ENCODE measurements at regions not wholly inside any gene's neighbourhood (a gene's known extent, or its start where the extent isn't known, plus 50 kb on each side); places are given as distances from the start of the nearest gene placed in this dataset.
"Not testable (repeated sequence)": the region's sequence is repeated elsewhere in the genome, so short reads cannot be mapped to it uniquely, and the experiment has no call there.

DNA sequence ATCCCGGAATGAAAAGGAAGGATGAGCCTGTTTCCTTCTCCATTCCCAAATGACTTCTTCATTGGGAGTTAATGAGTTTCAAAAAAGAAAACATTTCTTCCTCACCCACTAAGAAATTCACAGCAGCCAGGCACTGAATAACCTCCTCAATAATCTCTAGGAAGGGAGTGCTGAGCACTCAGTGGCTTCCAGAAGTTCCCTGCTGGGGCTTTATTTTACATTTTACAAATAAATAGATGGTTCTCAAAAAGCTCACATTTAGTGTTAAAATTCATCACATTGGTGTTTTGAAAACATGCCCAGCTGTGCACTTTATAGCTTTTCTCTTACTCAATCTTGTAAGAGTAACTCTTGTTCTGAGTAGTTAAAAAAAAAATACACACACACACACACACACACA lies 148.9 kb upstream of the PFKP start:
- DNase-seq = no peak

DNA sequence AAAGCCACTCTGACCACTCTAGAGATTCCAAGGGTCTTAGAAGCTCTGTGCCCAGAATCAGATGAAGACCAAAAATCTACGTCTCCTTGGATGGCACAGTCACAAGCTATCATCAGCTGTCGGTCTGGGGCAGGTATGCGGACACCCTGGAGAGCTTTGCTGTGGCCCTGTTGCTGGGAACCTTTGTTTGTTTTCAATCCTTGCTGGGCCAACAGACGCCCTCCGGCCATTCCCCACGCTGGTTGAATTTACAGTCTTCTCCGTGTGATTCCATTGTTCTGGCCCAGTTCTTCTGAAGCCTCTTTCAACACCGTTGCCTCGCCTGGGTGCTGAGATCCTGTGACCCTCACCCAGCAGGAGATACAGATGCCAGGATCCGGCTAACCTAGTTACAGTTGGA lies 149.4 kb upstream of the PFKP start:
- no peak for DNase-seq

DNA sequence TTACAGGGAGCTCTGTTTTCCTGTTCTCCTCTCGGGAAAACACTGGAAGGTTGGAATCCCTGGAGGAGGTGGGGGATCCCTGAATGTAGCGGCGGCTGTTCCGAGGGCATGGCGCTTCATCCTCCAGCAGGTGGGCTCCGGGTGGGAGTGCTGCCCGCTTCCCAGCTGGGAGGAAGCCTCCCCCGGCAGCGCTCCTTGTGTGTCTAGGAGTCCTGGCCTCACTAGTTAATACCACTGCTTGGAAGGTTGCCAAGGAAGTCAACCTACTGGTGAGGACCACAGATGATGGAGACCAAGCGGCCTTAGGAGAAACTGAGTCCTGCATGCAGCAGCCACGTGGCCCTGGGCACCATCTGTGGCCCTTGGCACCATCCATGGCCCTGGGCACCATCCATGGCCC lies 151.9 kb upstream of the PFKP start:
- no peak for DNase-seq

DNA sequence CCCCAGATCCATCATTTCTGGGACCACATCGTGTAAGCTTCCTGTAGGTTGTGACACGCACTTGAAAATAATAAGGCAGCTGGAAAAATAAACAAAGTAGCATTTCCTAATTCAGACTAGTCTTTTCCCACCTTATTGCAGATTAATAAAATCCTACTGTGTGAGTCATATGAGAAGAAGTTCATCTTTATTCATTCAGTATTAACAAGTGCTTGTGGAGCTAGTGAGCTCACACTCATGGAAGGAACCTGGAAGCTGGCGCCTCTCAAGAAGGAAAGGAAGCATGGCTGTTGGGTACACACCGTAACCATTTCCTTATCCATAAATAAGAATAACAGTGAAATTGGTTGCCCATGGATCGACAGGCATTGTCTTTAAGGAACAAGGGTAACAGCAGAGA lies 152.6 kb upstream of the PFKP start:
- DNase-seq = no peak

DNA sequence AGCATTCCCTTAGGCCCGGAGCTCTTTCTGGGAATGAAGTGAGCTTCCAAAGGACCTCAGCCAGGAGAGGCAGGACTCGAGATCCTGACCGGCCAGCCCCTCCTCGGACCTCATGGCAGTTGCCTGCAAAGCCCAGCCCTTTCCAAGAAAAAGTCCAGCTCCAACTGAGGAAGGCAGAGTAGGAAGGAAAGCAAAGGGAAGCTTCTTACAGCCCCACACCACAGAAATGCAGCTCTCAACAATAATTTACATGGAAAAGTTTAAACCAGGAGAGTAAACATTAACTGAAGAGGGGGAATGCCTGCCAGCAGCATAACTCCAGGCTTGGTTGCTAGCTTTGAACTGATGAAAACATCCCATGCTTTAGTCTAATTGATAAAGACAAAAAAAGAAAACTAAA lies 153.9 kb upstream of the PFKP start:
- no peak for DNase-seq

DNA sequence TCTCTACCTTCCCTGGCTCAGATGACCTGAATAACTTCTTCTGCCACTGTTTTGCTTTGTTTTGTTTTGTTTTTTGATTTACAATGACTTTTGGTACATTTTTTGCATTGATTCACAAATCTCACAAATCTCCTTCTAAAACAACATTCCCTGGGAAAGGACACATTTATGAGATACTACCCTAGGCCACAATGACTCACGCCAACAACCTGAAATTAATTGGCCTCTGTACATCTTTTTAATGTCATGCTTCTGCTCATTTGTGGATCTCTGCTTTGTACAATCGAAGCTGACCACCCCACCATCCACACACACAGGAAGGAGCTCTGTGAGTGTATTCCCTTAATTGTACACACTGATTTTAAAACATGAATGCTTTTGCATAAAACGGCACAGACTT lies 156.7 kb upstream of the PFKP start:
- no peak for DNase-seq

DNA sequence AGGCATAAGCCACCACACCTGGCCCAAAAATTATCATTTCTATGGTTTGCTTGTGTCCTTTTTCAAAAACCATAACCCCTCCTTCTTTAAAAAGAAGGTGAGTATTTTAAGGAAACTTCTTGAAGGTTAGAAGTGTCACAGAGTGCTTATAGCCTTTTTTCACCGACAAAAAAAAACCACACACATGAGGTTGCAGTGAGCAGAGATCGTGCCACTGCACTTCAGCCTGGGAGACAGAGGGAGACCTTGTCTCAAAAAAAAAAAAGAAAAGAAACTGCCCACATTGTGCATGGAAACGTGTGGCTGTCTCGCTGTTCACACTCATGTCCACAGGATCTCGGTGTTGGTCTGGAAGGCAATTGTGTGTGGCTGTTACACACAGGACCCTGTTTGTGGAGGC lies 157.4 kb upstream of the PFKP start:
- DNase-seq = no peak

DNA sequence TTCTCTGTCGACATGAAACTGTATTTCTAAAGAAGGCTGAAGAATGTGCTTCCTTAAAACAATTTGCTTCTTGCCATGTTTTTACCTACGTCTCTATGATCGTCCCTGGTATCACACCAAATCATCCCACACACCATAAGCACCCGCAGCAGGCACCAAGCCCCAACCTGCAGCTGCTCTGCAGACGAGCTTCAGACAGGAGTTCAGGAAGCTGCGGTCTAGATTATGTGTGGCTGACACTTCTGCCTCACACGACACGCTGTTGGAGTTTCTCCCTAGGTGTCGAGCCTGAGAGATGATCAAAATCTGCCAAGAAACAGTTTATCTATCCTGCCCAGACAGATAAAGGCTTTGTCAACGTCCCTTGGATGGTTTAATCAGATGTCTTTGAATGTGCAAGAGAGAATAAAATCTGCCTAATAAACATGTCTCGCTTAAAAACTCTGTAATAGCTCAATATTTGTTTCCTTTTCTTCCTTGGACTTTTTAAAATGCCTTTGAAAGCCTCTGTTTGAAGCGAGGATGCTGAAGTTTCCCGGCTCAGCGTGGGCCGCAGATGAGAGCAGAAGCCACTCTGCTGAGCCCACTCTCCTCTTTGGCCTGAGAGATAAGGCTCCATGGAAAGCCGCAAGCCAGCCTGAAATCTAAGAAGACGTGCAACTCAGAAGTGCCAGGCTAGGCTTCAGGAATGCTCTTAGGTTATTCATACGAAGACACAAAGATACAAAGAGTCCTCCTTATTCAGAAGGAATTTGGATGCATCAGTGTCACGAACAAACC lies 158.3 kb upstream of the PFKP start:
- DNase-seq = no peak

DNA sequence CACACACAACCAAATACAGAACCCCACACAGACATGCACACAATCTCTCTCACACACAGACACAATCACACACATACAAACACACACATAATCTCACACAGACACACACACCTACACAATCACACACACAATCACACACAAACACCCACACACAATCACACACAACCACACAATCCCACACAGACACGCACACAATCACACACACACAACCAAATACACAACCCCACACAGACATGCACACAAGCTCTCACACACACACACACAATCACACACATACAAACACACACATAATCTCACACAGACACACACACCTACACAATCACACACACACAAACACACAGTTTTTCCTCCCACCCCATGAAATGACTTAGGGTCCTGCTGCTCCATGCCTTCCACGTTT lies 160.4 kb upstream of the PFKP start:
- no peak for DNase-seq

DNA sequence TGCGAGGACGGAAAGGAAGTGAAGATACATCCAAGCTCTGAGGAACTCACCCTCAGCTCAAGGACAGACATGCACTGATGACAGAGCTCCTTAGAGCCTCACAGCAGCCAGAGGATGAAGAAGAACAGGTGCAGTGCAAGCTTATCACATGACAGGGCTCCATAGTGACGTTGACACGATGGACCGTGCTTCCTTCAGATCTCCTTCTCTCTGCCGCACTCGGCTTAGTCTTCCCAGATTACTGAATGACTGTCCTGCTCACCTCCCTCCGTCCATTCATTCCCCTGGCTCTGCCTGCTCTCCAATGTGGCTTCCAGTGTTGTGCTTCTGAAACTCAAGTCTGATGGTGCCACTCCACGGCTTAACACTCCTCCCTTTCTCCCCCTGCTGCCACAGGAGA lies 161.5 kb upstream of the PFKP start:
- no peak for DNase-seq

DNA sequence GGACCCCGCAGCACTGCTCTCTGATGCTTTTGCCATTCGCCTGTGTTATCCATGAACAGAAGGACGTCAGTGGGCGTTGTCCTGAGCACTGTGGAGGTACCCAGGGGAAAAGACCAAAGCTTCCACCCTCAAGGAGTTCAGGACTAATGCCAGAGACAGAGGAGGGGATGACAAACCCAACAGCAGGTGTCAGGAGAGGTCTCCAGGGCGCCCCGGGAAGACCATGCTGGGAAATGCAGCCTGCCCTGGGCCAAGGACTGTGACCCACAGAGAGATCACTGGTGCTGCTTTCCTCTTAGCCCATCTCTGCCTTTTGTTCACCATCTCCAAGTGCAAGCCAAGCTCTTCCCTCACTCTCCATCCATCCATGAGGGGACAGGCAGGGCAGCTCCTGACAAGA lies 166.8 kb upstream of the PFKP start:
- DNase-seq = no peak

DNA sequence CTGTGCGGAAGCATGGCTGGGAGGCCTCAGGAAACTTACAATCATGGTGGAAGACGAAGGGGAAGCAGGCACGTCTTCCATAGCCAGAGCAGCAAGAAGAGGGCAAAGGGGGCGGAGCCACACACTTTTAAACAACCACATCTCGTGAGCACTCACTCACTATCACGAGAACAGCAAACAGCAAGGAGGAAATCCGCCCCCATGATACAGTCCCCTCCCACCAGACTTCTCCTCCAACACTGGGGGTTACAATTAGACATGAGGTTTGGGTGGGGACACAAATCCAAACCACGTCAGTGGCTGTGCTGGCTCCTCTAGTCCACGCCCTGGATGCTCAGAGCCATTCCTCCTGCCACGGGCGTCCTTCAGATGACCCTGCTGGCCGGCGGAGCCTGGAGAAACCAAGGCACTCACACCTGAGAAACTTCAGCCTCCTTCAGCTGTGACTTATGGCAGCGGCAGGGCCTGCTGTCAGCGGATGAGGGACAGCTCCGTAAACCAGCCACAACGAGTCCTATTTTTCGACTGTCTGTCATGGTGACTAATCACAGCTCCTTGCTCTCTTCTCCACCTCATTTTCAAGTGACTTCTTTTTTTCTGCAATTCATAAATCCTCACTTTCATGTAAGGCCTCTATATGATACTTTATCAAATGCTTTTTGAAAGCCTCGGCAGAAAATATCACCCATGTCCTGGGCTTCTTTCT lies 167.9 kb upstream of the PFKP start:
- no peak for DNase-seq

DNA sequence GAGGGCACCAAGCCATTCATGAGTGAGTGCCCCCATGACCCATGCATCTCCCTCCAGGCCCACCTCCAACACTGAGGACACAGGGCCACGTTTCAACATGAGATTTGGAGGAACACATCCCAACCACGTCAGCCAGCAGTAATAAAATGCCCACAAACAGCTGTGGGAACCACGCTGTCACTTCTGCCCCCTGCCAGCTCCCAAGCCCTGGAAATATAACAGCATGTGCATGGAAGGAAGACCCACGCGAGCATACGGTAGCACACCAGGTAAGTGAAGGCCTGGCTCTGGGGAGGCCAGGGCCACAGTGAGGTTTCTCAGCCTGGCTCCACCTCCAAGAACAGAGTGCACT lies 168.9 kb upstream of the PFKP start:
- DNase-seq = no peak

DNA sequence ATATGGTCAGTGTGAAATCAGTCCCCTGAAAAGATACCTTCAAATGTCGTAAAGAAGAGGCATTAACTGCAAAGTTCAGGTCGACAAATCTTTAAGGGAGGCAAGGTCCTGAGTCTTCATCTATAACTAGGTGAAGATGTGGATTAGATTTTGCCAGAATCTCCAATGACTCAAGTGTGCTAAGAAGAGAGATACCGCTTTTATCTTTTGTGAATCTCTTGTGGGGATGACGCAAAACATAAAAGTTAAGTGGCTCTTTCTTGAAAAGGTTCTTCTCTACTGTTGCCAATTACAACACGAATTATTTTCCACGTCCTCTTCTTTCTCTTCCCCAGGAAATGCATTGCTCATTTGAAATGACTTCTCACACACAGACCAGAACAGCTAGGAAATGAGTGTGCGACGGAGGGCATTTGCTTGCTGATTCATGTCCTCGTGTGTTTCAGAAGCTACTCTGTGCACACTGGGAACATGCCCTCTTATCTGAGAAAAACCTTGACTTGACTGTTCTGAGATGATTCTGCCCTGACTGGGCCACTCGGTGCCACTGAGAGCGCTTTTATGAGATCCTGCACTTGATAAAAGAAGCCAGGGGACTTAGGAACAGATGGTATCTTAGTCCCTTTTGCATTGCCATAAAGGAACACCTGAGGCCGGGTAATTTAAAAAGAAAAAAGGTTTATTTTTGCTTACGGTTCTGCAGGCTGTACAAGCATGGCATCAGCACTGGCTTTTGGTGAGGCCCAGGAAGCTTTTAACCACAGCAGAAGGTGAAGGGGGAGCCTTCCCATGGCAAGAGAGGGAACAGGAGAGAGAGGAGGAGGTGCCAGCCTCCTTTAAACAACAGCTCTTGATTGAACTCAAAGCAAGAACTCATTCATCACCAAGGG lies 169.5 kb upstream of the PFKP start:
- DNase-seq = no peak

DNA sequence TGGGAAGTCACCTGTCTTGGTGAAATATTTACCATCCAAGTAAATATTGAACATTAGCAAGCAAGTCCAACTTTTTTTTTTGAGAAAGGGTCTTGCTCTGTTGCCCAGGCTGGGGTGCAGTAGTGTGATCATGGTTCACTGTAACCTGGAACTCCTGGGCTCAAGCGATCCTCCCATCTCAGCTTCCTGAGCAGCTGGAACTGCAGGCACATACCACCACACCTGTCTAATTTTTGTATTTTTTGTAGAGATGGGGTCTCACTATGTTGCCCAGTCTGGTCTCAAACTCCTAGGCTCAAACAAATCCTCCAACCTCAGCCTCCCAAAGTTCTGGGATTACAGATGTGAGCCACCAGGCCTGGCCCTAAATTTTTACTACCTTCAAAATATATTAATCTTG lies 171.0 kb upstream of the PFKP start:
- DNase-seq = not testable (repeated sequence)

DNA sequence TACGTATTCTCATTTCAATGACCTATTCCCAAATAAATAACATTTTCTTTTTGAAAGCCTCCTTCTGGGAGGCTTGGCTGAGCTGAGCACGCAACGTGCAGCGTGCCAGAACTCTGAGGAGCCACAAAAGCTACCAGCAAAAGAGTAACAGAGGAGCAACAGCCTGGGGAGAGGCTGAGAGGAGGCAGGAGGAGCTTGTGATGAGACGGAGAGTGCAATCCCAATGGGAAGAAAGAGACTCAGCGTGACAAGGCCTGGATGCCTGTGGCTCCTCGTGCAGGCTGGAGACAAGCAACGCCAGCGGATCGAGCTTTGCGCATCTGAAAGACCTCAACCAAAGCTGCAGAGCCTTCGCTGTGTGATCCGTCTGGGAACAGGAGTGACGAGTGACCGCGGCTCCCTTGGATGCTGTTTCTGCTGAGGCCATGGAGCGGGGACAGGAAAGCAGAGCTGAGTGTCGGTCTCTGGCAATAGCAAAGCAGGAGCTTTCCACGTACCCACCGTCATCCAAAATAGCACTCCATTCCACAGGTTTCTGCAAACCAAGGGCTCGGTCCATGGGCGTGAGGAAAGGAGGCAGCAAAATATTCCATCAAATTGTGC lies 171.7 kb upstream of the PFKP start:
- DNase-seq = peak; percentile 38

DNA sequence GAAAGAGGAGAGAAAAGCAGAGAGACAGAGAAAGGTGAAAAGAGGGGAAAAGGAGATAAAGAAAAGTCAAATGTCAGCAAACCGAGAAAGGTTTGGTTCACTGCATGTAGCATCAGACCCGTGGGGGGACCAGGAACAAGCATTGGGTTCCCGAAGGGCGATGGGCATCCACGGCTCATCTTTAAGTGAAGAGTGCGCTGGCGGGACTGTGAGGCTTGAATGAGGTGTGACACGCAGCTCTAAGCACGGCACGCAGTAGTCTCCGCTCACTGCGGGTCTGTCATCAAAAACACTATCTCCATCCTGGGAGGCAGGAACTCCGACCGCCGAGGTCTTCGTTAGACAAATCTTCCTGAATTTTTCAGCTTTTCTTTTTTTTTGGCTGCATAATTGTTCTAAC lies 173.4 kb upstream of the PFKP start:
- no peak for DNase-seq

DNA sequence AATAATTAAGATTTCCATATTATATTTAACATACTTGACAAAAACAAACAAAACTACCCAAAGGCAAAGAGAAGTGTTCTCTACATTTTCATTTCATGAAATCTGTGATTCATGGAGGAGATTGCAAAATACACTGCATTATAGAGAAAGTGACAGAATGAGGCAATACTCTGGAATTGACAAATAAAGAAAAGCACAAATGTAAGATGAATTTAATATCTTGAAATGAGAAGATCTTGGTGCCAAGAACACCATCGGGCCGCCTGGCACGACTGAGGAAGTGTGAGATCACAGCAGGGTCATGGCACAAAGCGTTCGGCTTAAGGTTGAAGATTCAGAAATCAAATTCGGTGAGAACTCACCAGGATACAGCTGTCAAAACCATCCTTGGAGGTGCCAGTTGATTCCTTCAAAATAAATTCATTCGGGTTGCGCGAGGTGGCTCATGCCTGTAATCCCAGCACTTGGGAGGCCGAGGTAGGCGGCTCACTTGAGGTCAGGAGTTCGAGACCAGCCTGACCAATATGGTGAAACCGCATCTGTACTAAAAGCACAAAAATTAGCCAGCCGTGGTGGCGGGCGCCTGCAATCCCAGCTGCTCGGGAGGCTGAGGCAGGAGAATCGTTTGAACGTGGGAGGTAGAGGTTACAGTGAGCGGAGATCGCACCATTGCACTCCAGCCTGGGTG lies 174.0 kb upstream of the PFKP start:
- no peak for DNase-seq

DNA sequence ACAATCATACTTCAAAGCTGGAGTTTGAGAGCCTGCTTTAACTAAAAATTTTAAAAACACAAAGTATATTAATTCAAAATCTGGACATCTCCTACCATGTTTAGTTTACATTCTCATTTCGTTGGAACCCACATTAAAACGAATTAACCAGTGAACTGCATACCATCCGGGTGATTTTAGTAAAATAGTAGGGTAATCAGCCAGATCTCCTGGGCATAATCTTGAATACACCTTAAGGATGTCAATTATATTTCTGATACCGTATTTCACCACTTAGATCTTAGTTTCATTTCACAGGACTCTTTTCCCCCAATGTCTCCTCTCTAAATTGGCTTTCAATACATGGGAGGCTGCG lies 175.6 kb upstream of the PFKP start:
- DNase-seq = no peak

DNA sequence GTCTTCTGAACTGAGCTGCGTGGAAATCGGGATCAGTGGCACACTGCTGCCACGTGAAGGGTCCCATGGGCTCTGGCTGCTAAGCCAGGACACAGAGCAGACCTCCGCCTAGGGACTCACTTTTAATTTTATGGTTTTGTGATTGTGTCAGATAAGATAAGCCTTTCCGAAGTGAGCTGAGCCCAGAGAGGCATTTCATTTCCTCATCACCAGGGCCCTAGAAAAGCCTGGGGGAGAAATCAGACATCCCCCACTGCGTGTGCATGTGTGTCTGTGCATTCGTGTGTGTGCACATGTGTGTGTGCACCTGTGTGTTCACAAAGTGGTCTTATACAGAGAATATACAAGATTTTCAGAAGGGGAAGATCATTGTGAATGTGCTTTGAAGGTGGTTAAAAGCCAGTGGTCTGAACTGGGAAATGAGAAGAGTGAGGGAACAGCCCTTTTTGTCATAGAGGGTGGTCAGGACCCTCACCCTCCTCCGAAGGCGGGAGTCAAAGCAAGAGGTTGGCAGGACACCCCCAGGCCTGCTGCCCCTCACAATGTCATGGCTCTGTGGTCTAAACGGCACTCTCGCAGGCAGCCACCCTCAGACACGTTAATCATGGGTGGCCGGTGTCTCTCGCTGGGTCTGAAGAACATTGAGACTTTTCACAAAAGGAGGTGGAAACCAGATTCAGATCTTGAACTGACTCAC lies 176.1 kb upstream of the PFKP start:
- DNase-seq = peak; percentile 71

DNA sequence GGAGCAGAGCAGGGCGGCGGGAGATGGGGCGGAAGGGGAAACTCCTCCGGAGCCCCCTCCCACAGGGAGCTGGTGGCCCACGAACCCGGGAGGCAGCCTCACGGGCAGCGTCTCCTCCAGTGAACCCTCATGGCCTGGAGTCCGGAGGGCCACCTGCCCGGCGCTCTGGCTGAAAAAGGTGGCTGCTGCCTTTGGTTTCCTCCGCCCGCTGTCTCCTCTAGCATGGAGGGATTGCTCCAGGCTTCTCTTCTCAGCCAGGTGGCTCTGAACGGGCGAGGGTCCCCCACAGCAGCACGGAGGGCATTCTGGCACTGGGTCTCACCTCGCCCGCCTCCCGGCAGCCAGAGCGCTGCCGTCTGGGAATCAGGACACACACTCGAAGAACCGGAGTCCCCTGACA lies 177.3 kb upstream of the PFKP start:
- no peak for DNase-seq

DNA sequence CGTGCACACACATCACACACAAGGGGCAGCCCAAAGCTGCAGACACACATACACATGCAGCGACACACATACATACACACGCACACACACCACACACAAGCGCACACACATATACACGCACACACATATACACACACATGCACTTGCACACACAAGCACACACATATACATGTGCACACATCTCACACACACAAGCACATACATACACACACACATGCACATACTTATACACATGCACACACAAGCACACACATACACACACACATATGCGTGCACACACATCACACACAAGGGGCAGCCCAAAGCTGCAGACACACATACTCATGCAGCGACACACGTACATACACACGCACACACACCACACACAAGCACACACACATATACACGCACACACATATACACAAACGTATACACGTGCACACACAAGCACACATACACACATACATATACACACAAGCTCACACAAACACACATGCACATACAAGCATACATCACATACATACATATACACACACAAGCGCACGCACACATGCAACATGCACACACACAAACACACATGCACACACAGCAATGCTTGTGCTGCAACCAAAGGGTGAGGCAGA lies 178.8 kb upstream of the PFKP start:
- DNase-seq = no peak

All from retina (tissue), 1 donor.